ENCODE measurements at regions not wholly inside any gene's neighbourhood (a gene's known extent, or its start where the extent isn't known, plus 50 kb on each side); places are given as distances from the start of the nearest gene placed in this dataset.
"Not testable (repeated sequence)": the region's sequence is repeated elsewhere in the genome, so short reads cannot be mapped to it uniquely, and the experiment has no call there.

GRCh38 chr12:84159260-84159659 is 753.3 kb downstream of the SLC6A15 start:
- no peak for DNase-seq (ENCODE audit: low read depth)
- no peak overlapping the region for H3K4me3 ChIP-seq (ENCODE audit: low read depth, low read length)
- H3K27me3 ChIP-seq (ENCODE audit: control insufficient read depth, insufficient read depth, low read length) = no peaks in the 10 kb centered on the region
- TF ChIP-seq, protein P1, sequence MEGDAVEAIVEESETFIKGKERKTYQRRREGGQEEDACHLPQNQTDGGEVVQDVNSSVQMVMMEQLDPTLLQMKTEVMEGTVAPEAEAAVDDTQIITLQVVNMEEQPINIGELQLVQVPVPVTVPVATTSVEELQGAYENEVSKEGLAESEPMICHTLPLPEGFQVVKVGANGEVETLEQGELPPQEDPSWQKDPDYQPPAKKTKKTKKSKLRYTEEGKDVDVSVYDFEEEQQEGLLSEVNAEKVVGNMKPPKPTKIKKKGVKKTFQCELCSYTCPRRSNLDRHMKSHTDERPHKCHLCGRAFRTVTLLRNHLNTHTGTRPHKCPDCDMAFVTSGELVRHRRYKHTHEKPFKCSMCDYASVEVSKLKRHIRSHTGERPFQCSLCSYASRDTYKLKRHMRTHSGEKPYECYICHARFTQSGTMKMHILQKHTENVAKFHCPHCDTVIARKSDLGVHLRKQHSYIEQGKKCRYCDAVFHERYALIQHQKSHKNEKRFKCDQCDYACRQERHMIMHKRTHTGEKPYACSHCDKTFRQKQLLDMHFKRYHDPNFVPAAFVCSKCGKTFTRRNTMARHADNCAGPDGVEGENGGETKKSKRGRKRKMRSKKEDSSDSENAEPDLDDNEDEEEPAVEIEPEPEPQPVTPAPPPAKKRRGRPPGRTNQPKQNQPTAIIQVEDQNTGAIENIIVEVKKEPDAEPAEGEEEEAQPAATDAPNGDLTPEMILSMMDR (IDR thresholded peaks at IDR 0.05; ENCODE audit: insufficient read depth, low read length, severe bottlenecking) = no peak
- no peaks in the 10 kb centered on the region for H3K36me3 ChIP-seq (ENCODE audit: control insufficient read depth, insufficient read depth, low read length)
- FAIRE-seq = no peak

DNA sequence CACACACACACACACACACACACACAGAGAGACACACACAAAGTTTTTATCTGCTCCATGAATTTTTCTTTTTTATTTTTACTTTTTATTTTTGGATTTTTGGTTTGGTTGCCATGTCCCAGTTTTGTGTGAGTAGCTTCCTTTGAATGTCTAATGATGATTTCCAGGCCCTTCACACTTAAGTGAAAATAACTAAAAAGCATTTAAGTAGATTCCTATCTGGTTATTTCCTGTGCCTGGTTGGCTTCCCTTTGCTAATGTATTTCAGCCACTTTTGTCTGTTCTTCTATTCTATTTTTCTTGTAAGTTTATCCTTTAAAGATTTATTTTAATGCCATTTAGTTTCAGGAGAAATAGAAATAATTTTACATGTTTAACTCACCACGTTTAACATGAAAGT is 755.4 kb downstream of the SLC6A15 start:
- TF ChIP-seq, protein P1 (IDR thresholded peaks at IDR 0.05; ENCODE audit: insufficient read depth, low read length, severe bottlenecking) = no peak
- no peaks in the 10 kb centered on the region for H3K36me3 ChIP-seq (ENCODE audit: control insufficient read depth, insufficient read depth, low read length)
- H3K27me3 ChIP-seq (ENCODE audit: control insufficient read depth, insufficient read depth, low read length) = no peaks in the 10 kb centered on the region
- H3K4me3 ChIP-seq (ENCODE audit: low read depth, low read length) = no peak overlapping the region
- DNase-seq (ENCODE audit: low read depth) (no peak), FAIRE-seq (no peak)

DNA sequence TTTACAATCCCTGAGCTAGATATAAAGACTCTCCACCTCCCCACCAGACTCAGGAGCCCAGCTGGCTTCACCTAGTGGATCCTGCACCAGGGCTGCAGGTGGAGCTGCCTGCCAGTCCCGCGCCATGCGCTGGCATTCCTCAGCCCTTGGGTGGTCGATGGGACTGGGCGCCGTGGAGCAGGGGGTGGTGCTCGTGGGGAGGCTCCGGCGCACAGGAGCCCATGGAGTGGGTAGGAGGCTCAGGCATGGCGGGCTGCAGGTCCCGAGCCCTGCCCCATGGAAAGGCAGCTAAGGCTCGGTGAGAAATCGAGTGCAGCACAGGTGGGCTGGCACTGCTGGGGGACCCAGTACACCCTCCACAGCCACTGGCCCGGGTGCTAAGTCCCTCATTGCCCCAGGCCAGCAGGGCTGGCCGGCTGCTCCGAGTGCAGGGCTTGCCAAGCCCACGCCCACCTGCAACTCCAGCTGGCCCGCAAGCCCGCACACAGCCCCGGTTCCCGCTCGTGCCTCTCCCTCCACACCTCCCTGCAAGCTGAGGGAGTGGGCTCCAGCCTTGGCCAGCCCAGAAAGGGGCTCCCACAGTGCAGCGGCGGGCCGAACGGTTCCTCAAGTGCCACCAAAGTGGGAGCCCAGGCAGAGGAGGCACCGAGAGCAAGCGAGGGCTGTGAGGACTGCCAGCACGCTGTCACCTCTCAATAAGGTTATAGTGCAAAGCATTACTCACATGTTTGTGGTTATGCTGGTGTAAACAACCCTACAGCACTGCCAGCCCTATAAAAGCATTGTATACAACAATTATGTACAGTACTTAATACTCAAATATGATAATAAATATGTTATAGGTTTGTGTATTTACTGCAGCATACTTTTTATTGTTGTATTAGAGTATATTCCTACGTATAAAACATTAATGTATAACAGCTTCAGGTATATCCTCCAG is 757.3 kb downstream of the SLC6A15 start:
- H3K4me3 ChIP-seq (ENCODE audit: low read depth, low read length); DNase-seq (ENCODE audit: low read depth); H3K36me3 ChIP-seq (ENCODE audit: control insufficient read depth, insufficient read depth, low read length); FAIRE-seq; H3K27me3 ChIP-seq (ENCODE audit: control insufficient read depth, insufficient read depth, low read length): not testable (repeated sequence)

GRCh38 chr12:84154439-84154990 is 758.1 kb downstream of the SLC6A15 start:
- H3K36me3 ChIP-seq (ENCODE audit: control insufficient read depth, insufficient read depth, low read length); H3K27me3 ChIP-seq (ENCODE audit: control insufficient read depth, insufficient read depth, low read length); H3K4me3 ChIP-seq (ENCODE audit: low read depth, low read length); FAIRE-seq; DNase-seq (ENCODE audit: low read depth): not testable (repeated sequence)

- TF ChIP-seq, protein P1 (IDR thresholded peaks at IDR 0.05; ENCODE audit: insufficient read depth, low read length, severe bottlenecking) = no peak
Measured at GRCh38 chr12:84150201-84150600, 762.4 kb downstream of the SLC6A15 start.

DNA sequence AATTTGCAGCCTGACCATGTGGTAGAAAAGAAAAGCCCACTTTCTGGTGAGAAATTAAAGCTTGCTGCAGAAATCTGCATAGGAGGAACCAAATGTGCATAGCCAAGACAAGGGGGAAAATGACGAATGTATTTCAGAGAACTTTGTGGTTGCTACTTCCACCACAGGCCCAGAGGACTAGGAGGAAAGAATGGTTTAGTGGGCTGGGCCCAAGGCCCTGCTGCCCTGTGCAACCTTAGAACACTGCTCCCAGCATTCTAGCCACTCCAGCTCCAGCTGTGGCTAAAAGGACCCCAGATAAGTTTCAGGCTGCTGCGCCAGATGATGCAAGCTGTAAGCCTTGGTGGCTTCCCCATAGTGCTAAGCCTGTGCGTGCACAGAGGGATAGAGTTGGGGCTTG is 764.3 kb downstream of the SLC6A15 start:
- FAIRE-seq = no peak
- no peak for DNase-seq (ENCODE audit: low read depth)
- H3K36me3 ChIP-seq (ENCODE audit: control insufficient read depth, insufficient read depth, low read length) = no peaks in the 10 kb centered on the region
- no peak overlapping the region for H3K4me3 ChIP-seq (ENCODE audit: low read depth, low read length)
- TF ChIP-seq, protein P1 (IDR thresholded peaks at IDR 0.05; ENCODE audit: insufficient read depth, low read length, severe bottlenecking) = no peak
- H3K27me3 ChIP-seq (ENCODE audit: control insufficient read depth, insufficient read depth, low read length) = no peaks in the 10 kb centered on the region

More at GRCh38 chr12:84150201-84150600, 762.4 kb downstream of the SLC6A15 start:
- Histone ChIP-seq H3K36me3 (ENCODE audit: control insufficient read depth, insufficient read depth, low read length) (no peaks in the 10 kb centered on the region), H3K27me3 (ENCODE audit: control insufficient read depth, insufficient read depth, low read length) (no peaks in the 10 kb centered on the region), H3K4me3 (ENCODE audit: low read depth, low read length) (no peak overlapping the region)
- FAIRE-seq (no peak), DNase-seq (ENCODE audit: low read depth) (peak; percentile 87)

Data from bronchial epithelial cell (primary cell).